ENCODE measurements at regions not wholly inside any gene's neighbourhood (a gene's known extent, or its start where the extent isn't known, plus 50 kb on each side); places are given as distances from the start of the nearest gene placed in this dataset.

DNA sequence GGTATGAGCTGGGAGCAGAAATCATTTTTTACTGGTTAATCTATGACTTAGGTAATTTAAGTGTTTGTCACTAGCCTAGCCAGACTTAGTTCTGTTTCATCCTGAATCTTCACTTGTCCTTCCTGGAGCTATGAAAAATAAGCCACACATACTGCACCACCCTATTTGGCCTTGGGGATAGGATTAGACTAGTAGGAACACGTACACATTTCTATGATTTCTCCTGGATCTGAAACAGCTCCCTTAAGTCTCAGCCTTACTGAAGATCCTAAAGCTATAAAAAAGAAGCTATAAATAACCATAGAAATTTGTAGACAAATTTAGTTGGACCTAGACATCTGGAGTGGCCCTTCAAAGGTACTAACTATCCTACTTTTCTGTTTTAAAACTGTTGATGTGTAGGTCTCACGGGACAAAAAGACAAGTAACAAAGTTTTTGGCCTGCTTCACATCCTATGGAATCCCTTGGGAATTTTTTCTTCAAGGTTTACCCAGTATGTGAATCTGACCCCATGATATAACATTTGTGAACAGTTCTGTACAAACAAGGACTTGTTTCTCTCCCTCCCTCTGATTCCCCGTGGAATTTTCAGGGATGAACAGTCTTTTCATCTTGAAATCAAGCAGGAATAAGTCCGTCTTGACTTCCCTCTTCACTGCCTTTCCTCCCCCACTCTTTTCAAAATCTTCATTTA, 275.0 kb downstream of the FAM76B start:
- Histone ChIP-seq H3K27ac (ENCODE audit: low read length in 2 of 2) (no peak overlapping the region), H3K9me3 (ENCODE audit: control extremely low read depth in 1 of 3, control insufficient read depth in 2 of 3, insufficient read depth in 1 of 3, low read length in 2 of 3) (no peaks in the 10 kb centered on the region), H3K4me1 (ENCODE audit: control insufficient read depth in 2 of 2, insufficient read depth in 2 of 2, low read length in 2 of 2) (no peaks in the 10 kb centered on the region), H4K20me1 (ENCODE audit: control insufficient read depth, insufficient read depth, low read length, poor library complexity, severe bottlenecking) (no peaks in the 10 kb centered on the region), H3K36me3 (replicated peaks in 1 of 2; ENCODE audit: control extremely low read depth in 1 of 2, control insufficient read depth in 1 of 2, extremely low read depth in 1 of 2, insufficient read depth in 2 of 2, low read length in 1 of 2) (no peaks in the 10 kb centered on the region), H3K79me2 (ENCODE audit: control insufficient read depth, insufficient read depth, low read length) (no peaks in the 10 kb centered on the region), H3K4me3 (ENCODE audit: control extremely low read depth in 1 of 5, extremely low read depth in 1 of 5, insufficient read depth in 1 of 5, low read depth in 2 of 5, low read length in 4 of 5) (no peak overlapping the region), H3K27me3 (replicated peaks in 1 of 4; ENCODE audit: control extremely low read depth in 1 of 4, control insufficient read depth in 3 of 4, insufficient read depth in 4 of 4, low read length in 3 of 4) (no peaks in the 10 kb centered on the region), H3K4me2 (replicated peaks; ENCODE audit: low read depth, low read length, poor library complexity, severe bottlenecking) (no peak overlapping the region), H2AFZ (ENCODE audit: insufficient read depth, low read depth, low read length, poor library complexity, severe bottlenecking) (no peak overlapping the region), H3K9ac (ENCODE audit: low read length) (no peak overlapping the region)
- TF ChIP-seq, protein P1, sequence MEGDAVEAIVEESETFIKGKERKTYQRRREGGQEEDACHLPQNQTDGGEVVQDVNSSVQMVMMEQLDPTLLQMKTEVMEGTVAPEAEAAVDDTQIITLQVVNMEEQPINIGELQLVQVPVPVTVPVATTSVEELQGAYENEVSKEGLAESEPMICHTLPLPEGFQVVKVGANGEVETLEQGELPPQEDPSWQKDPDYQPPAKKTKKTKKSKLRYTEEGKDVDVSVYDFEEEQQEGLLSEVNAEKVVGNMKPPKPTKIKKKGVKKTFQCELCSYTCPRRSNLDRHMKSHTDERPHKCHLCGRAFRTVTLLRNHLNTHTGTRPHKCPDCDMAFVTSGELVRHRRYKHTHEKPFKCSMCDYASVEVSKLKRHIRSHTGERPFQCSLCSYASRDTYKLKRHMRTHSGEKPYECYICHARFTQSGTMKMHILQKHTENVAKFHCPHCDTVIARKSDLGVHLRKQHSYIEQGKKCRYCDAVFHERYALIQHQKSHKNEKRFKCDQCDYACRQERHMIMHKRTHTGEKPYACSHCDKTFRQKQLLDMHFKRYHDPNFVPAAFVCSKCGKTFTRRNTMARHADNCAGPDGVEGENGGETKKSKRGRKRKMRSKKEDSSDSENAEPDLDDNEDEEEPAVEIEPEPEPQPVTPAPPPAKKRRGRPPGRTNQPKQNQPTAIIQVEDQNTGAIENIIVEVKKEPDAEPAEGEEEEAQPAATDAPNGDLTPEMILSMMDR (IDR thresholded peaks at IDR 0.05) = no peak
- TF ChIP-seq EZH2 (IDR thresholded peaks at IDR 0.05; ENCODE audit: borderline replicate concordance, insufficient read depth, low read depth, low read length, poor library complexity, severe bottlenecking) = no peak
- peaks cover 4% of the 10 kb centered on the region for H3K27me3 Mint-ChIP-seq
- ATAC-seq (ENCODE audit: low read depth) (no peak), DNase-seq (no peak)
- H3K27ac Mint-ChIP-seq = no peak overlapping the region
- no CpG with 5 or more reads among the region's 4 CpGs for WGBS (ENCODE audit: insufficient coverage)
- POLR2A ChIA-PET = no interaction called here
- H3K4me3 Mint-ChIP-seq = no peak overlapping the region
- H3K9me3 Mint-ChIP-seq (ENCODE audit: insufficient read depth) = no peaks in the 10 kb centered on the region
- intact Hi-C loops (cut with micrococcal nuclease) = no loop called here
- CTCF ChIA-PET = no interaction called here
- no peaks in the 10 kb centered on the region for H3K4me1 Mint-ChIP-seq

DNA sequence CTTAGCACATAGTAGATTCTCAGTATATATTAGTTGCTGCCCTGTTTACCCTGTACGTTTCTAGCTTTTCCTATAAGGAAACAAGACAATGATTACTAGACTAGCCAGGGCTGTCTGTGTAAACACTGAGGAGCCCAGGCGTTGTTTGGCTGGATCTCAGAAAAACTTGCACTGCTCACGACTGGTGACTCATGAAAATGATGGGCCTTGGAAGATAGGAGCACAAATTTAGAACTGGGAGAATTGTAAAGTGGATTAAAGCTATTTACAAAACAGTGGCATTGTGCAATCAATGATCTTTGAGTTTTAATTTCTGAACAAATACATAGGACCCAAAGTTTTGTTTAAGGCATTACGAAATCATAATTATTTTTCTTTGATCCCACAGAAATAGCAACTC, 276.9 kb downstream of the FAM76B start:
- DNase-seq (no peak), ATAC-seq (ENCODE audit: low read depth) (no peak)
- H2AFZ ChIP-seq (ENCODE audit: insufficient read depth, low read depth, low read length, poor library complexity, severe bottlenecking) = no peak overlapping the region
- ChIA-PET POLR2A (no interaction called here), CTCF (interaction anchor here (0.7 to 1.0 kb wide), 2 partner anchors 51 to 192 kb away, joined by 4 read pairs; no protein-coding TSS in a partner anchor)
- no peak overlapping the region for H3K27ac Mint-ChIP-seq
- no peaks in the 10 kb centered on the region for H3K4me1 ChIP-seq (ENCODE audit: control insufficient read depth in 2 of 2, insufficient read depth in 2 of 2, low read length in 2 of 2)
- H3K4me3 ChIP-seq (ENCODE audit: control extremely low read depth in 1 of 5, extremely low read depth in 1 of 5, insufficient read depth in 1 of 5, low read depth in 2 of 5, low read length in 4 of 5) = no peak overlapping the region
- H3K4me1 Mint-ChIP-seq = no peaks in the 10 kb centered on the region
- no peak for TF ChIP-seq EZH2 (IDR thresholded peaks at IDR 0.05; ENCODE audit: borderline replicate concordance, insufficient read depth, low read depth, low read length, poor library complexity, severe bottlenecking)
- TF ChIP-seq, protein P1 (IDR thresholded peaks at IDR 0.05) = no peak
- peaks cover 4% of the 10 kb centered on the region for H3K27me3 Mint-ChIP-seq
- no peaks in the 10 kb centered on the region for H3K27me3 ChIP-seq (replicated peaks in 1 of 4; ENCODE audit: control extremely low read depth in 1 of 4, control insufficient read depth in 3 of 4, insufficient read depth in 4 of 4, low read length in 3 of 4)
- intact Hi-C loops (cut with micrococcal nuclease) = no loop called here
- no peak overlapping the region for H3K9ac ChIP-seq (ENCODE audit: low read length)
- no peaks in the 10 kb centered on the region for H3K9me3 ChIP-seq (ENCODE audit: control extremely low read depth in 1 of 3, control insufficient read depth in 2 of 3, insufficient read depth in 1 of 3, low read length in 2 of 3)
- H4K20me1 ChIP-seq (ENCODE audit: control insufficient read depth, insufficient read depth, low read length, poor library complexity, severe bottlenecking) = no peaks in the 10 kb centered on the region
- no peak overlapping the region for H3K4me3 Mint-ChIP-seq
- no peak overlapping the region for H3K4me2 ChIP-seq (replicated peaks; ENCODE audit: low read depth, low read length, poor library complexity, severe bottlenecking)
- WGBS (ENCODE audit: insufficient coverage) = 80% methylated on average over 3 of the region's 4 CpGs
- no peaks in the 10 kb centered on the region for H3K9me3 Mint-ChIP-seq (ENCODE audit: insufficient read depth)
- no peak overlapping the region for H3K27ac ChIP-seq (ENCODE audit: low read length in 2 of 2)
- no peaks in the 10 kb centered on the region for H3K79me2 ChIP-seq (ENCODE audit: control insufficient read depth, insufficient read depth, low read length)
- H3K36me3 ChIP-seq (replicated peaks in 1 of 2; ENCODE audit: control extremely low read depth in 1 of 2, control insufficient read depth in 1 of 2, extremely low read depth in 1 of 2, insufficient read depth in 2 of 2, low read length in 1 of 2) = no peaks in the 10 kb centered on the region

Measured in B cell (primary cell).